WTC11 (cell line): ENCODE measurements at regions not wholly inside any gene's neighbourhood (a gene's known extent, or its start where the extent isn't known, plus 50 kb on each side); places are given as distances from the start of the nearest gene placed in this dataset.

Experiments
- ATAC-seq: fragments of 200-7000 bp; cut with Tn5 transposase; 2 replicates; pipeline ENCODE4 v1.10.0; 2021; ENCODE audit warnings: mild to moderate bottlenecking, moderate library complexity
- CTCF ChIA-PET: fragments of 300-600 bp; sonication (Branson Sonifier 250); formaldehyde crosslinking; loops from one replicate; lab custom pipeline; 2021; ENCODE audit warnings: antibody characterized with exemption; lab: Charles Lee
- POLR2A ChIA-PET: fragments of 350-600 bp; sonication (Branson Sonifier 250); formaldehyde crosslinking; loops from one replicate; lab custom pipeline; 2021; ENCODE audit warnings: antibody characterized with exemption; lab: Charles Lee
- DNase-seq: peaks from one replicate; pipeline ENCODE4 v3.0.0; 2021; ENCODE audit warnings: low spot score
- H3K27ac Mint-ChIP-seq: 2 replicates; pipeline ENCODE4 v1.8.0; 2021; ENCODE audit warnings: mixed read lengths
- H3K27me3 Mint-ChIP-seq: 2 replicates; pipeline ENCODE4 v1.8.0; 2021; ENCODE audit warnings: low read depth, mild to moderate bottlenecking, moderate library complexity, mixed read lengths
- H3K36me3 Mint-ChIP-seq: 2 replicates; pipeline ENCODE4 v1.8.0; 2021; ENCODE audit warnings: mixed read lengths
- H3K4me1 Mint-ChIP-seq: 2 replicates; pipeline ENCODE4 v1.8.0; 2022; ENCODE audit warnings: mixed read lengths
- H3K4me3 Mint-ChIP-seq: 2 replicates; pipeline ENCODE4 v1.8.0; 2021; ENCODE audit warnings: mild to moderate bottlenecking, moderate library complexity, mixed read lengths
- H3K9me3 Mint-ChIP-seq: 2 replicates; pipeline ENCODE4 v1.8.0; 2021; ENCODE audit warnings: mixed read lengths
- CTCF ChIP-seq: fragments of 200-600 bp; IDR thresholded peaks from 2 replicates; pipeline ENCODE4 v1.8.0; 2022; ENCODE audit warnings: antibody characterized with exemption
- ERG ChIP-seq: fragments of 250-450 bp; sonication (Bioruptor Pico); IDR thresholded peaks from 2 replicates; pipeline ENCODE4 v1.8.0; 2021; ENCODE audit warnings: mild to moderate bottlenecking
- FOXP4 ChIP-seq: sonication (generic); formaldehyde crosslinking; IDR thresholded peaks from 2 replicates; pipeline ENCODE4 v1.8.0; 2022; ENCODE audit warnings: mild to moderate bottlenecking, missing genetic modification reagents
- KAT7 ChIP-seq: sonication (generic); formaldehyde crosslinking; IDR thresholded peaks from 2 replicates; pipeline ENCODE4 v1.8.1; 2023; ENCODE audit warnings: missing genetic modification reagents, mild to moderate bottlenecking, borderline replicate concordance
- NR1H2 ChIP-seq: sonication (generic); formaldehyde crosslinking; IDR thresholded peaks from 2 replicates; pipeline ENCODE4 v1.9.0; 2021; ENCODE audit warnings: mild to moderate bottlenecking, moderate library complexity, missing genetic modification reagents
- NR2C2 ChIP-seq: sonication (generic); formaldehyde crosslinking; IDR thresholded peaks from 2 replicates; pipeline ENCODE4 v1.8.0; 2022; ENCODE audit warnings: mild to moderate bottlenecking, missing genetic modification reagents
- OVOL2 ChIP-seq: fragments of 250-450 bp; sonication (Bioruptor Pico); IDR thresholded peaks from 2 replicates; pipeline ENCODE4 v1.9.0; 2021; ENCODE audit warnings: mild to moderate bottlenecking, borderline replicate concordance
- PREB ChIP-seq: sonication (generic); formaldehyde crosslinking; IDR thresholded peaks from 2 replicates; pipeline ENCODE4 v1.8.1; 2022; ENCODE audit warnings: mild to moderate bottlenecking, missing genetic modification reagents, moderate library complexity, borderline replicate concordance
- TP53 ChIP-seq: sonication (generic); formaldehyde crosslinking; IDR thresholded peaks from 2 replicates; pipeline ENCODE4 v1.8.1; 2023; ENCODE audit warnings: mild to moderate bottlenecking, missing genetic modification reagents
- USF1 ChIP-seq: sonication (generic); formaldehyde crosslinking; IDR thresholded peaks from 2 replicates; pipeline ENCODE4 v1.8.0; 2022; ENCODE audit warnings: mild to moderate bottlenecking, missing genetic modification reagents
- ZBTB21 ChIP-seq: sonication (generic); formaldehyde crosslinking; IDR thresholded peaks from 2 replicates; pipeline ENCODE4 v1.8.1; 2023; ENCODE audit warnings: mild to moderate bottlenecking, missing genetic modification reagents, borderline replicate concordance
- ZNF423 ChIP-seq: fragments of 250-450 bp; sonication (Bioruptor Pico); IDR thresholded peaks from 2 replicates; pipeline ENCODE4 v2.1.2; 2022; ENCODE audit warnings: mild to moderate bottlenecking, moderate library complexity
- ZNF425 ChIP-seq: fragments of 250-450 bp; sonication (Bioruptor Pico); conservative IDR thresholded peaks from 2 replicates; pipeline ENCODE4 v1.9.0; 2021; ENCODE audit warnings: mild to moderate bottlenecking
- TF ChIP-seq, protein P1 (sequence below): sonication (generic); formaldehyde crosslinking; IDR thresholded peaks from 2 replicates; pipeline ENCODE4 v1.8.0; 2022; ENCODE audit warnings: mild to moderate bottlenecking, missing genetic modification reagents
- TF ChIP-seq, protein P2 (sequence below): sonication (generic); formaldehyde crosslinking; IDR thresholded peaks from 2 replicates; pipeline ENCODE4 v1.8.1; 2022; ENCODE audit warnings: mild to moderate bottlenecking, moderate library complexity, missing genetic modification reagents

DNA sequence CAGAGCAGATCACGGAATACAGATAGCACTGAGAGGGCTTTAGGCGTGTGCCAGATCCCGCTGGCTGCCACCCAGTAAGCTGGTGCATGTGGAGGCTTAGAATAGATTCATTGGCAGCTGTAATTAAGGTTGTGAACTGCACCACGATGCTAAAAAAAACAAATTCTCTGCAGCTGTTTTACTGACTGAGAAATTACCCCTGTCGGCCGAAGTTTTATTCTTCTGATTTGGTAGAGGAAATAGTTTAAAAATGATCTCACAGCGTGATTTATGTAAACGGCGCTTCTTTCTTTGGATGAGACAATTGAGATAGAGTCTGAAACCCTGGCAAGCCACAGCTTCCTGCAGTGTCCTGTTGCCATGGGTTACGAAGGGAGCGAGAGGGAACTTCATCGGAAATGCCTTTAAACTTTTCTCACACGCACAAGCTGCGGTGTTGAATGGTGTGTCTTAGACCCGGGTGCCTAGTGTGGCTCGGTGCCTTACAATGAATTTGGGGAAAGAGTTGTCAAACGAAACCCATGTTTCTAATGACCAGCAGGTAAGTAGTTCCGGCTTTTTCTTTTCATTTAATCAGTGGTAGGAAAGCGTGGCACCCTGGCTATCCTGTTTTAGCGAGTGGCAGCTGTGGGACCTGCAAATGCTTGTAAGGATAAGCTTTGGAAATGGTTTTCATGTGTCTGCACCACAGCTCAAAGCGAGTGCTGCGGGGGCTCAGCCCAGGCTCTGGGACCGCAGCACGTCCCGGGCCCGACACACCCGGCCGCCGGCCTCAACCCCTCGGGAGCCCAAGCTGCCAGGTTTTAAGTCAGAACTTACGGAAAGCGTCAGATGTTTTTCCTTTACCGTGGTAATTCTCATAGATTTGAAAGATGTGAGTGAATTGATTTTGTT lies 71.7 kb upstream of the HGFAC start (continued):
- TF ChIP-seq PREB (no peak), TP53 (no peak), ZBTB21 (CRISPR knock-in tag) (no peak), NR2C2 (CRISPR knock-in tag) (no peak), KAT7 (no peak), OVOL2 (CRISPR knock-in tag) (no peak)
- TF ChIP-seq, all 79 proteins: peak for 0

DNA sequence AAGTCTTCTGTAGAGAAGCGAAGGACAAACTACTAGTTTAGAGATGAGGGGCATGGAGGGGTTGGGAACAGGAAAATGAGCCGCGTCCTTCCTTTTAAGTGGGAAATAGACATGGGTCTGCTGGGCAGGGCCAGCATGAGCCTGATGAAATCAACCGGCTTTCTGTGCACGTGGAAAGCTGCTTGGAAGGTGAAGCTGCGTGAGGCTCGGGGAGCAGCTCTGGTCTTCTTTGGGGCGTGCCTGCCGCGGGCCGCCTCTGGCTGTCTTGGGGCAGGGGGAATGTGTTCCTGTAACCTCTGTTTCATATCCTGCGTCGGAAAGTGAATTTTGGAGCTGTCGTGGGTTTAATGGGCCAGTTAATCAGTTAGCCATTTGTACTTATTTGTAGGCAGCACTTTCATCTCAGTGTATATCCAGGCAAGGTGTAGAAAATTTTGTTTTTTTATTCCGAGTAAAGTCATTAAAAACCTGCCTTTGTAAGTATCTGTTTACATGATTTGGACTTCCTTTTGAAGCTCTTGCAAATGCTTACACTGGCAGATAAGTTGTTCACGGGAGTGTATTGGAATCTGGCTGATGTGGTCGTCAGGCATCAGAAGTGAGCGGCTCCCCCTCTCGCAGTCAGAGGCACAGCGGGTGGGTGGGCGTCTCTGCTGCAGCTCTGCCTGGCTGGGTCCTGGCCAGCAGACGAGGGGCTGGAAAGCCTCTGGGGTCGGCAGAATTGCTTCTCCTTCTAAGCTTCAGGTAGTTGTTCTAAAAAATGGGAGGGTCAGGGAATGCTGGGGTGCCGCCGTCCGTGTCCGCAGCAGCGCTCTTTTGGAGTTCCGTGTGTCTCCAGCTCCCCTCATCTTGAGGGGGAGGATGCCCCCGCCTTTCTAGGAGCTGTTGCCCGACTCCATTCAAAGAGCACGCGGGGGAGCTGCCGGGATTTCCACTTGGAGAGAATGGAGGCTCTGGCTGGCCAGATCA lies 70.5 kb upstream of the HGFAC start:
- ChIA-PET CTCF (interaction anchor here (0.9 to 3.5 kb wide), 14 partner anchors 8 to 143 kb away, joined by 3 to 28 read pairs (median 4); no protein-coding TSS in a partner anchor), POLR2A (interaction anchor here (0.8 to 1.7 kb wide), 2 partner anchors 16 to 18 kb away, joined by 3 to 7 read pairs; no protein-coding TSS in a partner anchor)
- Mint-ChIP-seq H3K4me1 (peaks cover 44% of the 10 kb centered on the region), H3K9me3 (no peaks in the 10 kb centered on the region), H3K36me3 (no peaks in the 10 kb centered on the region), H3K27ac (peak overlapping the region; percentile 53; the same call in 1 of the 2 replicates), H3K4me3 (peak overlapping the region; percentile 21), H3K27me3 (peaks cover 25% of the 10 kb centered on the region)
- TF ChIP-seq ZNF423 (0 out of 2 replicates have a peak, but pooled peaks have one; percentile 16), USF1 (no peak)
- TF ChIP-seq, protein P1, sequence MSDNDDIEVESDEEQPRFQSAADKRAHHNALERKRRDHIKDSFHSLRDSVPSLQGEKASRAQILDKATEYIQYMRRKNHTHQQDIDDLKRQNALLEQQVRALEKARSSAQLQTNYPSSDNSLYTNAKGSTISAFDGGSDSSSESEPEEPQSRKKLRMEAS (CRISPR knock-in tag): peak; percentile 24; the same call in 1 of the 2 replicates
- ATAC-seq (peak; percentile 31), DNase-seq (no peak)

GRCh38 chr4:3372264-3372932 lies 69.4 kb upstream of the HGFAC start:
- ATAC-seq (no peak), DNase-seq (no peak)
- peaks cover 25% of the 10 kb centered on the region for H3K27me3 Mint-ChIP-seq
- H3K4me3 Mint-ChIP-seq: no peak overlapping the region
- peak overlapping the region; percentile 46; the same call in 1 of the 2 replicates for H3K27ac Mint-ChIP-seq
- H3K9me3 Mint-ChIP-seq: no peaks in the 10 kb centered on the region
- H3K4me1 Mint-ChIP-seq: peaks cover 39% of the 10 kb centered on the region
- POLR2A ChIA-PET: no interaction called here
- CTCF ChIA-PET: interaction anchor here (0.9 to 3.5 kb wide), 8 partner anchors 9 to 108 kb away, joined by 3 to 28 read pairs (median 5); no protein-coding TSS in a partner anchor
- peaks cover under 1% of the 10 kb centered on the region; the same call in 1 of the 2 replicates for H3K36me3 Mint-ChIP-seq
- no peak for TF ChIP-seq FOXP4 (CRISPR knock-in tag)
- TF ChIP-seq TP53: no peak
- no peak for TF ChIP-seq ZNF425 (CRISPR knock-in tag)
- TF ChIP-seq, protein P2, sequence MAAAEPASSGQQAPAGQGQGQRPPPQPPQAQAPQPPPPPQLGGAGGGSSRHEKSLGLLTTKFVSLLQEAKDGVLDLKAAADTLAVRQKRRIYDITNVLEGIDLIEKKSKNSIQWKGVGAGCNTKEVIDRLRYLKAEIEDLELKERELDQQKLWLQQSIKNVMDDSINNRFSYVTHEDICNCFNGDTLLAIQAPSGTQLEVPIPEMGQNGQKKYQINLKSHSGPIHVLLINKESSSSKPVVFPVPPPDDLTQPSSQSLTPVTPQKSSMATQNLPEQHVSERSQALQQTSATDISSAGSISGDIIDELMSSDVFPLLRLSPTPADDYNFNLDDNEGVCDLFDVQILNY (CRISPR knock-in tag): no peak
- no peak for TF ChIP-seq ERG (CRISPR knock-in tag)
- TF ChIP-seq NR1H2: no peak
- no peak for TF ChIP-seq CTCF
